Activated CD8-positive, alpha-beta memory T cell treated with anti-CD3 and anti-CD28 coated beads, Interleukin-2, amount 10 ng/mL, durations not matched to agents 7 days and 5 days (primary cell): ENCODE measurements at regions not wholly inside any gene's neighbourhood (a gene's known extent, or its start where the extent isn't known, plus 50 kb on each side); places are given as distances from the start of the nearest gene placed in this dataset.
"Not testable (repeated sequence)": the region's sequence is repeated elsewhere in the genome, so short reads cannot be mapped to it uniquely, and the experiment has no call there.

Experiments
- ATAC-seq: fragments of 150-1000 bp; cut with Tn5 transposase; one replicate; pipeline ENCODE4 v1.10.0; 2021; ENCODE audit warnings: moderate library complexity
- CTCF ChIA-PET: fragments of 350-600 bp; sonication (Branson Sonifier 250); formaldehyde crosslinking; loops from one replicate; lab custom pipeline; 2021; ENCODE audit warnings: antibody characterized with exemption; lab: Charles Lee
- DNase-seq: peaks from one replicate; pipeline ENCODE4 v3.0.0-alpha.2; 2020
- H3K27ac Mint-ChIP-seq: one replicate; pipeline ENCODE4 v1.8.0; 2021; ENCODE audit warnings: mild to moderate bottlenecking, mixed read lengths
- H3K27me3 Mint-ChIP-seq: one replicate; pipeline ENCODE4 v1.8.0; 2021; ENCODE audit warnings: mixed read lengths
- H3K36me3 Mint-ChIP-seq: one replicate; pipeline ENCODE4 v1.8.0; 2021; ENCODE audit warnings: mild to moderate bottlenecking, mixed read lengths
- H3K4me1 Mint-ChIP-seq: one replicate; pipeline ENCODE4 v1.8.0; 2021; ENCODE audit warnings: mixed read lengths
- H3K4me3 Mint-ChIP-seq: one replicate; pipeline ENCODE4 v1.8.0; 2021; ENCODE audit warnings: mild to moderate bottlenecking, moderate library complexity, mixed read lengths
- H3K9me3 Mint-ChIP-seq: one replicate; pipeline ENCODE4 v1.8.0; 2022; ENCODE audit warnings: low read depth, mixed read lengths

DNA sequence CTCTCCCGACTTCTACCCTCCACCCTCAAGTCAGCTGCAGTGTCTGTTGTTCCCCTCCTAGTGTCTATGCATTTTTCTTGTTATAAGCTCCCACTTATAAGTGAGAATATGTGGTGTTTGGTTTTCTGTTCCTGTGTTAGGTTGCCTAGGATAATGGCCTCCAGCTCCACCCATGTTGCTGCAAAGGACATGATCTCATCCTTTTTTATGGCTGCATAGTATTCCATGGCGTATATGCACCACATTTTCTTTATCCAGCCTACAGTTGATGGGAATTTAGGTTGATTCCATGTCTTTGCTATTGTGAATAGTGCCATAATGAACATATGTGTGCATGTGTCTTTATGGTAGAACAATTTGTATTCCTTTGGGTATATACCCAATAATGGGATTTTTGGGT lies 80.7 kb downstream of the SPTSSA start:
- H3K4me3 Mint-ChIP-seq, DNase-seq, H3K4me1 Mint-ChIP-seq, H3K36me3 Mint-ChIP-seq, H3K27ac Mint-ChIP-seq, H3K27me3 Mint-ChIP-seq, H3K9me3 Mint-ChIP-seq, ATAC-seq, CTCF ChIA-PET: not testable (repeated sequence)

DNA sequence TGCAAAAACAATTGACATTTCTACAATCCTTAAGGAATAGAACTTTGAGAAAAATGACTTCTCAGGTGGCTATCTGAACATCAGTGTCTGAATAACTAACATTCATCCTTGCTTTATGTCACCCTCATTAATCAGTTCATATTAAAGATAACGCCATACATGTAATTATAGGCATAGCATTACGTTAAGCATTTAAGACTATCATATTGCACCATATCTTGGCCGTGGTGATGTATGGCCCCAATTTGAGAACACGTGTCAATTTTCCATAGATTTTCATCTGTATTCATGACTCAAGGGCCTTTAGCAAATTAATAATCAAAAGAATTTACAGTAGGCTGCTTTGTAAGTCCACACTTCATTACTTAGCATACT lies 81.6 kb downstream of the SPTSSA start:
- CTCF ChIA-PET: no interaction called here
- no peak for ATAC-seq
- Mint-ChIP-seq H3K27me3 (no peaks in the 10 kb centered on the region), H3K4me3 (no peak overlapping the region), H3K36me3 (no peaks in the 10 kb centered on the region), H3K27ac (no peak overlapping the region), H3K9me3 (no peaks in the 10 kb centered on the region), H3K4me1 (no peaks in the 10 kb centered on the region)
- no peak for DNase-seq

DNA sequence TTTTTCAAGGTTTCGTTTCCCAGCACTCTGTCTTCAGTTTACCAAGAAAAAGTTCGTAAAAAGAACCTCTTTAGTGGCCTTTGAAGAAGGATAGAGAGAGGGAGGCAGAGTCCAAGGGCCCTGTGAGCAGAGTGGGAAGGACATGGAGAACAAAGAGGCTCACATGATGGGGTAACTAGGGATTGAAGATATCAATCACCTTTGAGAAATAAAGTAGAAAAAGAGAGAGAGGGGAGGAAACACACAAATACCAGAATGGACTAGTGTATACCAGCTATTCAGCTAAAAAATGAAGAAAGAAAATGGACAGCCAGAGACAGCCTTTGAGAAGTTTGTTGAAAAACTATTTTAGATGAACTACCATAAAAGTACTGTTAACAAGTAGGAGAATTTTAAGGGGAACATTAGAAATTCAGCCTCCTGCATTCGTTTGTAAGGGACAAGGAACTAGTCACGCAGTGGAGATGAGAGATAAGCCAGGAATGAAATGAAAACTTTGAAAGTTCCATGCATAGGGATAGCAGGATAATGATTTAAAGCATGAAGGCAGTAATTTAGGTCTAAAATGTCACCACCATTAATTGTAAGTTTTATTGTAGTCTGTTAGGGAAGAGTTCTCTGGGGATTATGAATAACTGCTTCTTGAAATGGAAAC lies 82.1 kb downstream of the SPTSSA start:
- Mint-ChIP-seq H3K4me3 (no peak overlapping the region), H3K9me3 (no peaks in the 10 kb centered on the region), H3K36me3 (no peaks in the 10 kb centered on the region), H3K4me1 (no peaks in the 10 kb centered on the region), H3K27ac (no peak overlapping the region), H3K27me3 (no peaks in the 10 kb centered on the region)
- ATAC-seq (no peak), DNase-seq (no peak)
- CTCF ChIA-PET: no interaction called here

DNA sequence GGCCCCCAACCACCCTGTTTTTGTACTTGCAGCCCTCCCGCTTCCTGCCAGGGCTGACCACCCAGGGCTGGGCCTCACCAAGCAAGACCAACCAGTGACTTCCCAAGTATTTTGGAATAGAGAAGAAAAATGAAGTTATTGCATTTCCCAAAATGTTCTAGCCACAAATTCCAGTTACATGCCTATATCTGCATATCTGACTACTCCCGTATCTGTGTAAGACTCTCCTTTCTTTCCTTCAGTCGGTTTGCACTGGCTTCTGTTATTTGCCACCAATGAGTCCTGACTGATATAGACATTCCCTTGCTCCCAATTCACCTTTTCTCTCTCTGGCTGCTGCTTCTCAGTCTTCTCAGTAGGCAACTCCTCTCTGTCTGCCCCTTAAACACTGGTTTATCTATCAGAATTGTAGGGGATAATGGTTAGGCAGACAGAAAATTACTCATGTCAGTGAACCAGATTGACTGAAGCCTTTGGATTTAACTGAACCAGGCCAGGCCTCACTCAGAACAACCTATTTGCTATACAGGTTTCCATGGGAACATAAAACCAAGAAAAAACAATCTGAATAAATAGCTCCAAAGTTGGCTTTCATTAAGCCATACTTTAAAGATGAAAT lies 85.3 kb downstream of the SPTSSA start:
- H3K36me3 Mint-ChIP-seq: no peaks in the 10 kb centered on the region
- no peaks in the 10 kb centered on the region for H3K4me1 Mint-ChIP-seq
- peaks cover 4% of the 10 kb centered on the region for H3K27me3 Mint-ChIP-seq
- no peak overlapping the region for H3K4me3 Mint-ChIP-seq
- CTCF ChIA-PET: interaction anchor here (0.6 kb wide), 1 partner anchor 333 kb away, joined by 3 read pairs; no protein-coding TSS in a partner anchor
- DNase-seq (no peak), ATAC-seq (no peak)
- no peaks in the 10 kb centered on the region for H3K9me3 Mint-ChIP-seq
- no peak overlapping the region for H3K27ac Mint-ChIP-seq

DNA sequence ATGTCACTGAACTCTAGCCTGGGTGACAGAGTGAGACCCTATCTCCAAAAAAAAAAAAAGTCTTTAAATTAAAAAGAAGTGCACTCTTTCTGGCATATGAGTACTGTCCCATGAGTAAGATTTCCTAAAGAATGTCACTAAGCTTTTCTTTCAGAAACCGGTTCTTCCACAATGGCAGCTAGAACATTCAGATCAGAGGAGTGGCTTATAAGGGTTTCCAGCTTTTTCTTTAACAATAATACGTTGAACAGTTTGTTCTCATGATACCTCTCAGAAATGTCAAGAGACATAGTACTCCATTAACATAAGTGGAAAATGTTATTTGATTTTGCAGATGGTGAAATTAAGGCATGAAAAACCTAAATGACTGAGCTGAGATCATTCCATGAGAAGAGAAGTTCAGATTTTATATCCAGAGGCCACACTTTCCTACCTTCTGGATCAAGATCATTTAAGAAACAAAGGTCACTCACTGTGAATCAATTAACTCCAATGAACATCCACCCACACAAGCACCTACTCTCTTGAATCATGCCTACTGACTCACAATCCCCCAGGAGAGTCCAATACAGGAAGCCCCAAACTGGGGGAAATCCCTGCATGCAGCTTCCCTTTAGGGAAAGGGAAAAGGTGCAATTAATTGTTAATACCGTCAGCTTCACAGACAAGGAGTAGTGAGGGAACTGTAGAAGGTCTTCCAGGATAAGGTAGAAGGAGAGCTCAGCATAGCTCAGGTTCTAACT lies 86.9 kb downstream of the SPTSSA start:
- CTCF ChIA-PET: no interaction called here
- Mint-ChIP-seq H3K27me3 (peaks cover 4% of the 10 kb centered on the region), H3K4me1 (no peaks in the 10 kb centered on the region), H3K4me3 (no peak overlapping the region), H3K9me3 (no peaks in the 10 kb centered on the region), H3K36me3 (no peaks in the 10 kb centered on the region), H3K27ac (no peak overlapping the region)
- no peak for DNase-seq
- no peak for ATAC-seq

DNA sequence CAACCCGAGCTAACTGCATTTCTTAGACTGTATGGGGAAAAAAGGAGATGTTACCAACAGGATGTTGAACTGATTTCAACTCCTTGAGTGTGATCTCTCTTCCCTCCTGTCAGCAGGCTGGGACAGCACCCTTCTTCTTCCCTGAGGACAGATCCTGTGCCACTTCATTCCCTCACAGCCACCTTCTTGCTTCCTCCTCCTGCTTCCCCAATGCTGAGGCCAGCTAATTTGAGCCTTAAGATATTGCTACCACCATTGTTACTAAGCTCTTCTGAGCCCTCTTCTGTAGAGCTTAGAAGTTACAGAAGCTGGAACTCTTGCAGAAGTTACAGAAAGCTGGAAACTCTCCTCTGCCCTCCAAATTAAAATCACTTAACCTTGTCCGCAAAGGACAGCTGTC lies 88.8 kb downstream of the SPTSSA start:
- Mint-ChIP-seq H3K4me1 (no peaks in the 10 kb centered on the region), H3K9me3 (no peaks in the 10 kb centered on the region), H3K27me3 (peaks cover 12% of the 10 kb centered on the region), H3K27ac (no peak overlapping the region), H3K36me3 (no peaks in the 10 kb centered on the region), H3K4me3 (no peak overlapping the region)
- DNase-seq: no peak
- ATAC-seq: no peak
- CTCF ChIA-PET: interaction anchor here (1.3 kb wide), 1 partner anchor 19 kb away, joined by 3 read pairs; no protein-coding TSS in a partner anchor

DNA sequence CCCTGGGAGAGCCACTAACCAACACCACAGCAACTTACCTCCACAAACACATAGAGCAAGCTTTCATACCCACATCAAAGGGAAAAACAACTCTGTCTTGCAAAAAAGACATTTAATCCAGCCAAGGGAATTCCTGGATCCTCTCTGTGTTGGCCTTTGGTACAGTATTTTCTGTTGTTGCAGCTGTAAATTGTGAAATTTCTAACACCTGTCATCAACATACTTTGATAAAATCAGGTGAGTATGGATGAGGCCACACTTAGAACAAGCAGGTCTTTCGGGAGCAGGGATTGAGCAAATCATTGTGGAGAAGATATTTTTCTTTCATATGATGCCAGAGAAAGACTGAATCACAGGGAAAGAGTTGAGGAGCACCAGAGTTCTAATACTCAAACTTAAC lies 89.3 kb downstream of the SPTSSA start:
- ATAC-seq: no peak
- DNase-seq: no peak
- CTCF ChIA-PET: interaction anchor here (1.3 kb wide), 1 partner anchor 18 kb away, joined by 3 read pairs; no protein-coding TSS in a partner anchor
- peaks cover 12% of the 10 kb centered on the region for H3K27me3 Mint-ChIP-seq
- H3K4me3 Mint-ChIP-seq: no peak overlapping the region
- no peaks in the 10 kb centered on the region for H3K4me1 Mint-ChIP-seq
- H3K36me3 Mint-ChIP-seq: no peaks in the 10 kb centered on the region
- H3K27ac Mint-ChIP-seq: no peak overlapping the region
- H3K9me3 Mint-ChIP-seq: no peaks in the 10 kb centered on the region

DNA sequence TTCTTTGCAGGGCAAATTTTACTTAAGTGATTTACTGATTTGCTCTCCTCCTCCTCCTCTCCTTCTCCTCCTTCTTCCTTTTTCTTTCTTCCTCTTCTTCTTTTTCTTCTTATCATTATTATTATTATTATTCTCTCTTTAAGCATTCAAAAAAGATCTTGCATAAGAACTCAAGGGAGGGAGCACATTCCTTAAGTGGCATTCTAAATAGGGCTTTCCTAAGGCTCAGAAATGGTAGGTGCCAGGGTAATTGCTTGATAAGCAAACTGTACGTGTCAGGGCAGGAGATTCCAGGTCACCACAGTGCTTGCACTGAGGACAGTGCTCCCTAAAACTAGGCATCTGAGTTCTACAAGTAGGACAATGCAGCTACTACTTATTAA lies 92.4 kb downstream of the SPTSSA start:
- no peaks in the 10 kb centered on the region for H3K9me3 Mint-ChIP-seq
- DNase-seq (no peak), ATAC-seq (no peak)
- no peak overlapping the region for H3K4me3 Mint-ChIP-seq
- H3K27me3 Mint-ChIP-seq: peaks cover 14% of the 10 kb centered on the region
- H3K4me1 Mint-ChIP-seq: no peaks in the 10 kb centered on the region
- H3K27ac Mint-ChIP-seq: no peak overlapping the region
- CTCF ChIA-PET: no interaction called here
- H3K36me3 Mint-ChIP-seq: no peaks in the 10 kb centered on the region

DNA sequence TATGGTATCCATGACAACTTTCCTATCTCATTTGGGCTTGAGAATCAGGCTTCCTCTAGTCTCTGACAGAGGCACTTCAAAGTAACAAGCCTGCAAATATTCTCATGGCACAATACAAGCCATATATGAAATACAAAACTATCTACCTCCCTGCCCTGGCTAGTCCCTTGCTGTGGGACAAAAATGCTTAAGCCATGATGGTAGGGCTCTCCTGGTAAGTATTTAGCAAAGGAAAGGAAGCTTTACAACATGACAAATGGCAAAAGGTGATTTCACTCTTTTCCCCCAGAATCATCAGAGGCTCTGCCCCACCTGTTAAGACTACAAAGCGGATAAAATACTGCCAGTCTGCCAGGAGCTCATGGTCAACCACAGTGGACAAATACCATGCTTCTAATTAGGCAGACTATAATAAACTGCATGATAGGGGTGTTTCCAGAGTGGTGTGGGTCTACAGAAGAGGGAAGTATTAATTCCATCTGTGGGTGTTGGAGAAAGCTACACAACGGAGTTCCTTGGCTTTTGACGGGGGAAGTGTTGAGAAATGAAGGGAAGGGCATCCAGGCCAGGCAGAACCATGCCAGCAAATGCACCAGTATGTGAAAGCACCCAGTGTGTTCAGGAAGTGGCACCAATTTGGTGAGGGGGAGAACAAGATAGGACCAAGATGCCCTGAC lies 92.9 kb downstream of the SPTSSA start:
- Mint-ChIP-seq H3K4me1 (no peaks in the 10 kb centered on the region), H3K27me3 (peaks cover 17% of the 10 kb centered on the region), H3K36me3 (no peaks in the 10 kb centered on the region), H3K27ac (no peak overlapping the region), H3K9me3 (no peaks in the 10 kb centered on the region), H3K4me3 (no peak overlapping the region)
- CTCF ChIA-PET: no interaction called here
- ATAC-seq: no peak
- DNase-seq: no peak

DNA sequence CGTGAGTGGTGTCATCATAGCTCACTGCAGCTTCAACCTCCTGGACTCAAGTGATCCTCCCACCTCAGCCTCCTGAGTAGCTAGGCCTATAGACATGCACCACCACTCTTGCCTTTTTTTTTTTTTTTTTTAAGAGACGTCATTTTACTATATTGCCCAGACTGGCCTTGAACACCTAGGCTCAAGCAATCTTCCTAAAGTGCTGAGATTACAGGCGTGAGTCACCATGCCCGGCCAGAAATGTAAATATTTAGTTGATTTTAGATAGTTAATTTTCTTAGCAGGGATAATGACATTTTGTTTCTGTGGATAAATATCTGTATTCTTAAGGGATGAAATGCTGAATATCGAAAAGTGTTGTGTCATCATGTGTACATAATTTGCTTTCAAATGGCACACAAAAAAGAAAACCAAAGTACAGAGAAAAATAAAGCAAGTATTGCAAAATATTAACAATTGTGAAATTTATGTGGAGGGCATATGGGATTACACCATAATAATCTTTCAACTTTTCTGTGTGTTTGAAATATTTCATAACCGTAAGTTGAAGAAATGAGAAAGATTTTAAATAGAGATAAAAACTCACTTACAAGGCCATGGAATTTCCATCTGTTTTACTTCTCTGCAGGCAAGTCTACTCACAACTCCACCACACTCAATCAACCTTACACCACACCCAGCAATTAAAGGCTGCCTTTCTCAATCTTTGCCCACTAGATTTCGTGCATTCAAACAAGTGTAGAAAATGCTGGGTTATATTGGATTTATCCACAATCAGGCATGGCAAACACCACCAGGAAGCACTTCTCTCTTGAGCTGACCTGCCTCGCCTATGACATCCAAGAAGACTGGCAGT lies 93.7 kb downstream of the SPTSSA start:
- Mint-ChIP-seq H3K27ac (no peak overlapping the region), H3K27me3 (peaks cover 15% of the 10 kb centered on the region), H3K4me1 (no peaks in the 10 kb centered on the region), H3K4me3 (no peak overlapping the region), H3K36me3 (no peaks in the 10 kb centered on the region), H3K9me3 (no peaks in the 10 kb centered on the region)
- CTCF ChIA-PET: no interaction called here
- ATAC-seq: no peak
- DNase-seq: no peak

DNA sequence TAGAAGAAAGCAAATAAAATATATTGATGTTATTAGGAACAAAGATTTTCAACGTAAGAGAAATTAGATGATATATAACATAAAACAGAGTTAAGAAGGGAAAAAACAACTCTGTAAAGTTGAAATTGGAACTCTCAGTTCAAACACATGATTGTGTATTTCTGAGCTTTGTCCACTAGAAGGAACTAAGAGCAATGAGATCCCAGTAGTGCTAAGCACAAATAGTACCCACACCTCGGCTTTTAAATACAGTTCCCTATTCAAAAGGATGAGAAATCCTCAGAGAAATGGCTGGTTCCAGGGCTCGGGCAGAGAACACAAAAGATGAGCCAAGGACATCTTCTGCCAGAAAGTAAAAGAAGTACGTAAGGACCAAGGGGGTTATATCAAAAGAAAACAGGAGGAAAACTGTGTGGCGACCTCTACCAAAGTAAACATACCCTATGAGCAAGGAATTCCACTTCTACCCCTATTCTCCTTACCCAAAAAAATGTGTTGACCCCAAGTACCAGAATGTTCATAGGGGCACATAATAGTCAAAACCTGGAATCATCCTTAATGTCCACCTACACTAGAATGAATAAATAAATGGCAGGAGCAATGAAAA lies 96.6 kb downstream of the SPTSSA start:
- no peaks in the 10 kb centered on the region for H3K36me3 Mint-ChIP-seq
- ATAC-seq (no peak), DNase-seq (no peak)
- no peak overlapping the region for H3K27ac Mint-ChIP-seq
- H3K4me3 Mint-ChIP-seq: no peak overlapping the region
- no peaks in the 10 kb centered on the region for H3K4me1 Mint-ChIP-seq
- no peaks in the 10 kb centered on the region for H3K9me3 Mint-ChIP-seq
- H3K27me3 Mint-ChIP-seq: peaks cover 16% of the 10 kb centered on the region
- CTCF ChIA-PET: interaction anchor here (1.3 kb wide), 1 partner anchor 14 kb away, joined by 3 read pairs; no protein-coding TSS in a partner anchor

DNA sequence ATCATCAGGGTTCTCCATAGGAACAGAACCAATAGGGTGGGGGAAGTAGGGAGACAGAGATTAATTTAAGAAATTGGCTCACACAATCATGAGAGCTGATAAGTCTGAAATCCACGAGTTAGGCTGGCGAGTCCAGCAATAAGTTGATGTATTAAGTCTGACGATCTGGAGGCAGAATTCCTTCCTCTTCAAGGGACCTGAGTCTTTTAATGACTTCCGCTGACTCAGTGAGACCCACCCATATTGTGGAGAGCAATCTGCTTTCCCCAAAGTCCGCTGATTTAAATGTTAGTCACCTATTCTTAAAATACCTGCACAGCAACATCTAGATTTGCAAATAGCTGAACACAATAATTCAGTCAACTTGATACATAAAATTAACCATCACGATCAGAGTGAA lies 97.8 kb downstream of the SPTSSA start:
- Mint-ChIP-seq H3K4me3 (no peak overlapping the region), H3K27ac (no peak overlapping the region), H3K4me1 (no peaks in the 10 kb centered on the region), H3K9me3 (no peaks in the 10 kb centered on the region), H3K27me3 (peaks cover 14% of the 10 kb centered on the region), H3K36me3 (no peaks in the 10 kb centered on the region)
- ATAC-seq (no peak), DNase-seq (no peak)
- CTCF ChIA-PET: no interaction called here
